ACC112 (cell line): ENCODE measurements at regions not wholly inside any gene's neighbourhood (a gene's known extent, or its start where the extent isn't known, plus 50 kb on each side); places are given as distances from the start of the nearest gene placed in this dataset.

Experiments used
- H2AFZ ChIP-seq: fragments of 200-600 bp; sonication (generic); one replicate; pipeline ENCODE4 v1.6.0; 2017; ENCODE audit warnings: antibody characterized with exemption, low read length; ENCODE audit not compliant: unreplicated experiment
- H3K27ac ChIP-seq: fragments of 200-600 bp; sonication (generic); 2 replicates; pipeline ENCODE4 v1.5.1; 2014; ENCODE audit warnings: low read depth, mild to moderate bottlenecking, antibody characterized with exemption, low read length, moderate library complexity
- H3K27me3 ChIP-seq: fragments of 200-600 bp; sonication (generic); 2 replicates; pipeline ENCODE4 v1.6.1; 2014; ENCODE audit warnings: mild to moderate bottlenecking, antibody characterized with exemption, low read length, moderate library complexity, mixed read lengths; ENCODE audit not compliant: insufficient read depth
- H3K36me3 ChIP-seq: fragments of 200-600 bp; sonication (generic); 2 replicates; pipeline ENCODE4 v1.6.1; 2016; ENCODE audit warnings: mild to moderate bottlenecking, antibody characterized with exemption, low read length, moderate library complexity, mixed read lengths; ENCODE audit not compliant: insufficient read depth
- H3K4me1 ChIP-seq: fragments of 200-600 bp; sonication (generic); one replicate; pipeline ENCODE4 v1.6.1; 2016; ENCODE audit warnings: low read length, mixed read lengths; ENCODE audit not compliant: insufficient read depth, unreplicated experiment, control insufficient read depth
- H3K4me3 ChIP-seq: fragments of 200-600 bp; sonication (generic); 2 replicates; pipeline ENCODE4 v1.5.1; 2014; ENCODE audit warnings: mild to moderate bottlenecking, low read depth, low read length
- H3K79me2 ChIP-seq: fragments of 200-600 bp; sonication (generic); one replicate; pipeline ENCODE4 v1.6.0; 2016; ENCODE audit warnings: low read length; ENCODE audit not compliant: control insufficient read depth, unreplicated experiment, insufficient read depth

GRCh38 chr10:4131407-4132215 lies 346.6 kb upstream of the KLF6 start:
- no peaks in the 10 kb centered on the region for H3K36me3 ChIP-seq
- H3K79me2 ChIP-seq, result no peaks in the 10 kb centered on the region
- peak overlapping the region; percentile 34 for H3K4me3 ChIP-seq
- peaks cover 28% of the 10 kb centered on the region for H3K4me1 ChIP-seq
- H2AFZ ChIP-seq, result peak overlapping the region; percentile 54
- H3K27me3 ChIP-seq, result no peaks in the 10 kb centered on the region
- peak overlapping the region; percentile 84 for H3K27ac ChIP-seq

GRCh38 chr10:4130685-4131084 lies 345.7 kb upstream of the KLF6 start:
- H3K4me1 ChIP-seq, result peaks cover 28% of the 10 kb centered on the region
- no peak overlapping the region for H2AFZ ChIP-seq
- no peaks in the 10 kb centered on the region for H3K27me3 ChIP-seq
- peak overlapping the region; percentile 84 for H3K27ac ChIP-seq
- no peaks in the 10 kb centered on the region for H3K79me2 ChIP-seq
- no peaks in the 10 kb centered on the region for H3K36me3 ChIP-seq
- H3K4me3 ChIP-seq, result peak overlapping the region; percentile 34; the same call in 1 of the 2 replicates

DNA sequence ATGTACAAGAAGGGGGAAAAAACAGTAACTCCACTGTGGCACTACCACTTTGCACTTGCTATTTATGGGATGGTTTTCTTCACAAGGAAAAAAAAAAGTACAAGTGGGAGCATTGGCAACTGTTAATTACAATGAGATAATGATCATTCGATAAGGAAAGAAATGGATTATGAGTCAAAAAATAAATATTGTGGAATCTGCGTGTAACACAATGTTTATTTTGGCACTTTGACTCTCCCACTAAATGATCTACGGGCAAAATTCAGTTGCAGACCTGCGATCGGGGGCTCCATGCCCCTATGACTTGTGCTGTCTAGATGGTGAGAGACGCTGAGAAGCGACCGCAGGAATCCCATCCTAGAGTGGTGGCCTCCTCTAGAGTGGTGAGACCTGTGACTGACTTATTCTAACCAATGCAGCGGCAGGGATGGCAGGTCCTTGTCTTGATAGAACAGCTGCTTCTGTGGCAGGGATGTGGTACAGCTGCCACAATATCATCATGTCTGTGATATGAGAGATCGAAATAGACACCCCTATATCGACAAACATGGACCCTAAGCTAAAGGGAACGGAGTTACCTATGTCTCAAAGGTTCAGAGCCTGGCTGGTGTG lies 345.0 kb upstream of the KLF6 start:
- Histone ChIP-seq H3K4me3 (no peak overlapping the region), H3K4me1 (peaks cover 28% of the 10 kb centered on the region), H3K79me2 (no peaks in the 10 kb centered on the region), H3K36me3 (no peaks in the 10 kb centered on the region), H2AFZ (no peak overlapping the region), H3K27ac (no peak overlapping the region), H3K27me3 (no peaks in the 10 kb centered on the region)

DNA sequence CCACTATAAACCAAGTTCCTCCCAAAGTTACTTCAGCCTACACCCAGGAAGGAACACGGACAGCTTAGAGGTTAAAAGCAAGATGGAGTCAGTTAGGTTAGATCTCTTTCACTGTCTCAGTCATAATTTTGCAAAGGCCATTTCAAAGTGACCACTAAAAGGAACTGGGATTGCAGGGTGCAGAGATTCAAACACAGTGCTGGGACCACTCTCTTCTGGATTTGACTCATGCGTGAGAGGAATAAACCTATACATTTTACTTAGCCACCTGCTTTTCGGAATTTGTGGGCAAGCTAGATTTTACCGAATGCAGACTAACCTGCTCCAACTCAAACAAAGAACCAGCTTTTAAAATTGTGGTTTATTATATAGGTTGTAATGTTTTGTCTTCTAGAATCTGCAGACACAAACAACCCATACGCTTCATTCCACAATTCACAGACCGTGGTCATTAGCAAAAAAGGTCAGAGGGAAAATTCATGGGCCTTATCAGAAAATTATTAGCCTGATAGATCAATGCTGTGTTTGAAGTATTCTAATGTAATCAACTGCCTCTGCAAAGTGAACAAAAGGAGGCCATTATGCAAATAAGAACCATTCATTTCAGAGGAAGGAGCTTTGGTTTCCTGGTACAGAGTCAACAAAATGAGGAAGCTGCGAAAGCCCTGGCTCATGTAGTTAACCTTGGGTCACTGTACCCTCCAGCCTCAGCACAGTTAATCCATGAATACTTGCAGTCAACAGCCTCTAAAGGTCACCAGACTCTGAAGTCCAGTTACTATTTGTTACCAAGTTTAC lies 342.7 kb upstream of the KLF6 start:
- Histone ChIP-seq H2AFZ (no peak overlapping the region), H3K79me2 (no peaks in the 10 kb centered on the region), H3K4me3 (no peak overlapping the region), H3K27ac (no peak overlapping the region), H3K4me1 (peaks cover 28% of the 10 kb centered on the region), H3K27me3 (no peaks in the 10 kb centered on the region), H3K36me3 (no peaks in the 10 kb centered on the region)

DNA sequence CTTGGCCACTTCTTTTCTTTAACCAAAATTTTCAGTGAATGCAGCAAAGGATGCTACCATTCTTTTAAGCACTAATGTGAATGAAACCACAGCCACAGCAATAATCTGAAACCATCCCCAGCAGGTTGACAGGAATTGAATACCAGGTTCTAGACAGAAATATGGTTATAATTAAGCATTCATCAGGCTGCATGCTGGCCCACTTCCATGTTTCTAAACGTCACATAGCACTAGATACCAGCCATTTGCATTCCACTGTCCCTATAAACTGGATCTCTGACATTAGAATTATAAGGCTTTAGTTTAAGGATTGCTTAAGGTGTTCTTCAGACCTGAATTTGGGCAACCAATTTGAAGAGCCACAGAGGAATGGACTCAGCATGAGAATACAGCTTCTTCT lies 340.8 kb upstream of the KLF6 start:
- no peak overlapping the region for H3K27ac ChIP-seq
- H2AFZ ChIP-seq, result no peak overlapping the region
- no peaks in the 10 kb centered on the region for H3K36me3 ChIP-seq
- H3K4me1 ChIP-seq, result peaks cover 15% of the 10 kb centered on the region
- H3K4me3 ChIP-seq, result no peak overlapping the region
- no peaks in the 10 kb centered on the region for H3K27me3 ChIP-seq
- no peaks in the 10 kb centered on the region for H3K79me2 ChIP-seq

DNA sequence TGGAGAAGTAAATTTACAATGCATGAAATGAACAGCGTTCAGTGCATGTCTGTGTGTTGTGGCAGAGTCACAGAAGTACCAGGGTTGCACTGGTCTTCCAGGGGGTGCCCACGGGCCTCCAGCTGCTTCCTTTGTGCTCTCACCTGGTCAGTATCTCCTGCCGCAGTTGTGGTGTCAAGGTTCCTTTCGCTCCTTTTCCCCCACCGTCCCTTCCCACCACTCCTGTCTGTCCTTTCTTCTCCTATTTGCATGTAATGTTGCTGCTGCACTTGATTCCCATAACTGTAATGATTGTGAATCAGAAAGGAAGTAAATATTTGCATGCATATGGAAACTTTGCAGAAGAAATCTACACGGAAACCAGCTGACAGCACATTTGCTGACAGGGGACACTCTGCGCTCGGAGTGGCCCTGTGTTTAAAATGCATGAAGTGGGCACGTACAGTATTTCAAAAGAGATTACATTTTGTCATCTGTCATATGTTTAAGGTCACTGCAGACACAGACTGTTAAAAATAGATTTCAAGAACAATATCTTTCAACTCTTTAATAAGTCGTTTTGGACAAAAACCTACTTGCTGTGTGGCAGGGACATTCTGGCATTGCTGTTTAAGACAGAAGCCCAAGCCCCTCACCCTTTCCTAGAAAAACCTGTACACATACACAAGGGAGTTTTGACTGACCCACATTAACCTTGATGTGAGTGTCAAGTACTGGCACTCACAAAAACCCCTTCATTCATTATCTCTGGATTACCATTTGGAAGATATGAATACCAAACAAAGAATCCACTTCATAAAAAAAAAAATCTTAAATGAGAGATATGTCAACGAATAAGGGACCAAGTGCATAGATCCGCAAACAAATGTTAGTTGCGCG lies 336.7 kb upstream of the KLF6 start:
- Histone ChIP-seq H3K36me3 (no peaks in the 10 kb centered on the region), H3K79me2 (no peaks in the 10 kb centered on the region), H3K27me3 (no peaks in the 10 kb centered on the region), H3K4me3 (no peak overlapping the region), H2AFZ (no peak overlapping the region), H3K4me1 (no peaks in the 10 kb centered on the region), H3K27ac (no peak overlapping the region)

- H3K4me1 ChIP-seq, result no peaks in the 10 kb centered on the region
- no peak overlapping the region for H3K4me3 ChIP-seq
- no peaks in the 10 kb centered on the region for H3K27me3 ChIP-seq
- H3K79me2 ChIP-seq, result no peaks in the 10 kb centered on the region
- H2AFZ ChIP-seq, result no peak overlapping the region
- H3K36me3 ChIP-seq, result no peaks in the 10 kb centered on the region
- H3K27ac ChIP-seq, result no peak overlapping the region
Observed at GRCh38 chr10:4120096-4120853, 335.3 kb upstream of the KLF6 start.

GRCh38 chr10:4119107-4119506 lies 334.1 kb upstream of the KLF6 start:
- no peak overlapping the region for H3K27ac ChIP-seq
- no peaks in the 10 kb centered on the region for H3K79me2 ChIP-seq
- no peak overlapping the region for H3K4me3 ChIP-seq
- no peaks in the 10 kb centered on the region for H3K4me1 ChIP-seq
- no peak overlapping the region for H2AFZ ChIP-seq
- no peaks in the 10 kb centered on the region for H3K27me3 ChIP-seq
- no peaks in the 10 kb centered on the region for H3K36me3 ChIP-seq

- H2AFZ ChIP-seq, result no peak overlapping the region
- H3K36me3 ChIP-seq, result no peaks in the 10 kb centered on the region
- H3K27me3 ChIP-seq, result no peaks in the 10 kb centered on the region
- no peak overlapping the region for H3K27ac ChIP-seq
- H3K4me3 ChIP-seq, result no peak overlapping the region
- H3K79me2 ChIP-seq, result no peaks in the 10 kb centered on the region
- H3K4me1 ChIP-seq, result no peaks in the 10 kb centered on the region
Observed at GRCh38 chr10:4117604-4118003, 332.6 kb upstream of the KLF6 start.
